HT-29 (cell line): ENCODE measurements at regions not wholly inside any gene's neighbourhood (a gene's known extent, or its start where the extent isn't known, plus 50 kb on each side); places are given as distances from the start of the nearest gene placed in this dataset.

Source experiments
- DNase-seq: peaks from one replicate; pipeline ENCODE4 v3.0.0-alpha.2; 2015; ENCODE audit warnings: low spot score

DNA sequence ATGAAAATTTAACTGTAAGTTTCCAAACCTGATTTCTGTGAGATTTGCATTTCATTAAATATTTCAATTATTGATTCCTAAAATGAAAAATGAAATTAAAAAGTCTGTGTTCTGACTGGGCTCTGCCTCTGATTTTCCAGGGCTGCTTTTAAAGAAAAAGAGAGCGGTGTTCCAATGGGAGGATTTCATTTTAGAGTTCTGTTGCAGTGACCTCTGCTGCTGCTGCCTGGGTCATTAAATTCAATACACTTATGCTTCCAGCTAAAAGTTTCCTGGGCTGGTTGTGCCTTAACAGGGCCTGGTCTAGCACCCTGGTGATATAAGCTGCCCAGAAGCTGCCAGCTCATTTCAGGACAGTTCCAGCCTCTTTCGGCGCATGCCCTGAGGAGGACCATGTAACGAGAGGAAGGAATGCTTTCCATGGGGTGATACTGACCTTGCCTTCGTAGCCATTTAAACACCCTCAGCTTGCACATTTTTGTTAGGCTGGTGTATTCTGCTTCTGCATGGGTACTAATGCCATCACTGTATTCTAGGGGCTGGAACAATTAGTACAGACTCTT, 93.3 kb downstream of the TMEM174 start:
- DNase-seq, result no peak

DNA sequence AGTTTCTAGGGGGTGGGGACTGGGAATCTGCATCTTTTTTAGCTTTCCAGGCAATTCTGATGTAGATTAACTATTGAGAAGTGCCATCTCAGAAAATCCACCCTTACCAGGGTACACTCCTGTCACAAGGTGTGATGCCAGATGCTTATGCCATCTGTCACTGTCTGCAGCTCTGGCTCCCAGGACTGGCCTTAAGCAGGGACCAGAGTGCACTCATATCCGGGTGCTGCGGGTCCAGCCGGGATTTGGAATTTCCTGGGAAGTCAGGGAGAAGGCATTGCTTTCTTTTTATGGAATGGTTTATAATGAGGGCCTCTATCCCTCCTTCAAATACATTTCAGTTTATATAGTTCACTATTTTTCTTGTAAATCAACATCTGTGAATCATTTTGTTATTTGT, 92.6 kb downstream of the TMEM174 start:
- no peak for DNase-seq

DNA sequence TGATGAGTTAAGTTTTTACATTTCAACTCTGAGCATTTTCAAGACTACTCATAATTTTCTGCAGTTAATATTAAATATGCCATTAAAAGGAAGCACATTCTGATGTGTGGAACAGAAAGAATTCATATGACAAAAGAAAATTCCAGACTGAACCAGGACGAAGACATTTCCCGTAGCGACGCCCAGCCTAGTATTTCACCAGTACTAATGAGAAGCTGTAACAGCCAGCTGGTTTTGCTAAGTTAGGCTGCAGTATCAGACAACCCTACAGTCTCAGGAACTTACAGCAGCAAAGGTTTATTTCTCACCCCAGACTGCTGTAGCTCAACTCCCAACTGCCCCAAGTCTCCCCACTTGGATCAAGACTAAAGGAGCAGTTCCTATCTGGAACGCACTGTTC, 91.6 kb downstream of the TMEM174 start:
- DNase-seq, result no peak

DNA sequence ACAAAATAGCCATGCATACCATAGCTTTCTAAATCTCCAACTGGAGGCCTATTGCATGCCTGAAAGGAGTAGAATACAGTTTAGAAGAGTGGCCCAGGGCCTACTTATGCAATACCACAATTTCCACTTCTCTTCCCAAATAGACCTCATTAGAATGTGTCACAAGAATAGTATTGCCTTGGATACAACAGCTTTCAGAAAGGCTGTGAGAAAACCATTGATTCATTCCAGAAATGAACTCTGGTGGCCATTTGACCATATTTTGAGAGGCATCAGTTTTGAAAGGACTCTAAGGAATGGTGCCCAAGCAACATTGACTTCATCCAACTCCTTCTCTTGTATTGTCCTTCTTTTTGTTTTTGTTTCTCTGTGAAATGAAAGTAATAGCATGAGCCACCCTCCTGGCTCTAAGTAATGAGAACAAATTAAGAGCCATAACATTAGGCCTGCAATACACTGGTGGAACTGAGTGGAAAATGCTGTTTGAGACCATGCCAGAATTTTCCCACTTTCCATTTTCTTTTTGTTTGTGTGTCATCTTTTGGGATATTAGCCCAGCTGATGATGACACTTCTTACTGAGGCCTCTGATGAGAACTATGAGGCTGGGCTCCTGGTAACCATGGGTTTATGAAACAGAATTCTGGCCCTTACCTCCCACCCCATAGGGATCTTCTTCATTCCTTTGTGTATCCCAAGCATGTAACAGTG, 90.2 kb downstream of the TMEM174 start:
- DNase-seq, result no peak

DNA sequence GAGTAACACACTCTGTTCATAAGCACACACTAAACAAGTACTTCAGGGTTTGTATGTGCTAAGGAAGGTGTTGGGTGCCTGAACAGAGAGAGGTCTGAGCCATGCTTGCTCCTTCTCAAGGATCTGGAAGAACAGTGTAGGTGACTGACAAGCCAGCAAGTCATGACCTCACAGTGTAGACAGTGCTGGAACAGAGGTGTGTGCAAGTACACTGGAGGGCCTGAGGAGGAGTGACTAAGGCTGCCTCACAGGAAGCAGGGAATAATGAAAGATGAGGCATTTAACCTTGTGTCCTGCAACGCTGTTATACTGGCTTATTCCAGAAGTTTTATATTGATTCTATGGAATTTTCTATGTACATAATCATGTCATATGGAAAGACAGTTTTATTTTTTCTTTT, 83.9 kb downstream of the TMEM174 start:
- DNase-seq, result no peak

DNA sequence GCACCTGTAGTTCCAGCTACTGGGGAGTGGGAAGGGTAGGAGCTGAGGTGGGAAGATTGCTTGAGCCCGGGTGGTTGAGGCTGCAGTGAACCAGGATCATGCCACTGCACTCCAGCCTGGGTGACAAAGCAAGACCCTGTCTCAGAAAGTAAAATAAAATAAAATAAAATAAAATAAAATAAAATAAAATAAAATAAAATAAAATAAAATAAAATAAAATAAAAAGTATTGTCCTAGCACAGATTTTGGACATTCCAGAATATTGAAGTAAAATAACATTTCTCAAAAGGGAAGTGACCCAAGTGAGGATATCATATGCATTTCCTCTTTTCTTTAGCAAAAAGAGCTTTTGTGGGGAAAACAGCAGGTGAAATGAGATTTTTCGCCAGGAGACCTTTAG, 83.5 kb downstream of the TMEM174 start:
- no peak for DNase-seq

DNA sequence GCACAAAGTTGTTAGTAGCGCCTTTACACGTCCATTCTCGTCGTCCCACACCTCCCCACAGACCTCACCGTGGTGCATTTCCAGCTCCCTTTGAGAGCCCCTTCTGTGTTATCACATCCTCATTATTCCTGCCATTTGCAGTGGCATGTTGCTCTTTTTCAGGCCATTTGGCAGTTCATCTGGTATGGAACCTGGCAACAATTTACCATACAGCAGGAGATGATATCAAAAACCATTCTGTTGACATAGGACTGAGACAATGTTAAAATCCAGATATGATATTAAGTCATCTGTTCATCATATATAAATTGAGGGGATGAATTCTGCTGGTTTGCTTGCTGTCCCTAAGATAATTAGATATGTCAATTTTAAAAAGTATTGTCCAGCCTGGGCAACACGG, 83.0 kb downstream of the TMEM174 start:
- DNase-seq, result no peak

DNA sequence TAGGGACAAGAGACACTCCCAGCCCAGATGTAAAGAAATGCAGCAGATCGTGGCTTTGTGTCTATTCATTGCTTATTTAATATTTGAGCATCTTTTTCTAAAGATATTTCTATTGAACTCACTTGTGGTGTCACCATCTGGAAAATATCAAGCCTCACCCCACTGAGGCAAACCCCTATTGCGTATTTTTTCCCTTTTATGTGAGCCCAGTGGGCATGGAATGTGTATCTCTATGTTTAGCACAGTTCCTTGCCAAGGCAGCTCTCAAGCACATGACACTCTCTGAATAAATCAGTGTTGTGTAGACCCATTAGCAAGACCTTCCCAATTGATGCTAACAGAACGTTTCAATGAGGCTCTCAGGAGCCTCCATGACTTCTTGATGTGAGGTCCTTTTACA, 81.6 kb downstream of the TMEM174 start:
- no peak for DNase-seq

DNA sequence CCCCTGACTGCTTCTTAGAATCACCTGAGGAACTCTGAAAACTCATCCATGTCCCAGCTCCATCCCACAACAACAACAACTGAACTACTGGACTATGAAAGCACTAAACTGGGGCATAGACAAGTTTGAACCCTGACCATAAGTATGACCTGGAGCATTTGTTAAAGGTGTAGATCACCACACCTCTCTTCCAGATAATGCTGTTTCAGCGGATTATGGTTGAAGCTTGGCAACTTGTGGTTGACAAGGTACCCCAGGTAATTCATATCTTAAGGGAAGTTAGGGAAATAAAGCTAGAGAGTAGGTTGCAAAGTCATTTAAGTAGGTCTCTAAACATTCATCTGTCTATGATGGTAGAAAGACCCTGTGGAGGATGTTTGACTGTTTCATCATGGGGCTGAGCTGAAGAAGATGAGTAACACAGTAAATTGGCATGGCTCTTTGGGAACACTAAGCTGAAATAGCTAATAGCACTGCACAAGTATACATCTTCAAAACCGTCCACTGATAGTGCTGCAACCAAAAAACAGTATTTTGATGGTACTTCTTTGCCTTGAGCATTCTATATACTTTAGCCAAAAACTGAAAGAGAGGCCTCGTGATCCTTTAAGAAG, 80.2 kb downstream of the TMEM174 start:
- no peak for DNase-seq

DNA sequence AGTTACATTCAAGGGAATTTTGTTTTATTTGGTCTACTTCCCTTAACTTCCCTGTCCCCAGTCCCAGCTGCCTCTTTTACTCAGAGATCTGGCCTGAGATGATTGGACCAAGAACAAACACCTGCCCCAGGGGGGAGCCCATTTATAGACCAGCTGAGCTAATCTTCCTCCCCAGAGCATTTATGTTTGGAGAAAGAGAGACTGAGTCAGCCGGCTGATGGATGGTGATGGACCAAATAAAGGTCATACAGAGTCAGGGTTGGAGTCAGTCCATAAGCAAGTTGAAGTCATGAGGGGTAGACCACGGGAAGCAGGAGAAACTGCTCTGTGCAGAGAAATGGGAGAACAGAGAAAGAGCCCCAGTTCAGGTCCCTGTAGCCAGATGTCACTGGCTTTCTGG, 77.7 kb downstream of the TMEM174 start:
- no peak for DNase-seq

DNA sequence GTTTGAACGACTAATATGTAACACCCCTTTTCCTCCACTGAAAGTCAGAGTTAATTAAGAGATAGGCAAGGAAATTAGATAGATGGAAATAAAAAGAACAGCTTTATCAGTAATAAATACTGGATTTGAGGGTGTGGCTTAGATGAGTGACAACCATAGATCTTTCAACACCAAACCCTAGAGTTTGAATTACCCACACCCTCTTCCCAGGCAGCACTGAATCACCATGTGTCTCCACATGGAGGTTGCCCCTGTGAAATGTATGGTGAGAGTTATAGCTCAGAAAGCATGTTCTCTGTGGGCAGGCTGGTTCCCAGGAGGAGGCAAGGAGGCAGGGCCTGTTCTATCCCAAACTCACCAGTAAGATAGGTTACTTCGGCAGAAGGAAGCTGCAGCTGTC, 69.7 kb downstream of the TMEM174 start:
- no peak for DNase-seq

DNA sequence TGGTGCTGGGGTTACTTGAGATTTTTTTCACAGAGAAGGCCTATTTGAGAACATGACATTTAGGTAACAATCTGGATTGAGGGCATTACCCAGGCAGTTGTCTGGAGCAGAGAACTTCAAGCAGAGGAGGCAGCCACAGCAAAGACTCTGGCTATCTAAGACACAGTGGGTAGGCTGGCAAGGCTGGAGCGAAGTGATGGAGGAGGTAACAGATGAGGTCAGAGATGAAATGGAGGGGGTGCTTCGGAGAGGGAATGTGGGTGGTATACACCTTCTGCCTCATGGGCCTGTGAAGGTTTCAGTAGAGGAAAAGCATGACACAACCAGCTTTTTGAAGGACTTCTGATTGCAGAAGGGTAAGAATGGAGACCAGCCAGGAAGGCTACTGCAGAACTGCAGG, 65.9 kb downstream of the TMEM174 start:
- no peak for DNase-seq

DNA sequence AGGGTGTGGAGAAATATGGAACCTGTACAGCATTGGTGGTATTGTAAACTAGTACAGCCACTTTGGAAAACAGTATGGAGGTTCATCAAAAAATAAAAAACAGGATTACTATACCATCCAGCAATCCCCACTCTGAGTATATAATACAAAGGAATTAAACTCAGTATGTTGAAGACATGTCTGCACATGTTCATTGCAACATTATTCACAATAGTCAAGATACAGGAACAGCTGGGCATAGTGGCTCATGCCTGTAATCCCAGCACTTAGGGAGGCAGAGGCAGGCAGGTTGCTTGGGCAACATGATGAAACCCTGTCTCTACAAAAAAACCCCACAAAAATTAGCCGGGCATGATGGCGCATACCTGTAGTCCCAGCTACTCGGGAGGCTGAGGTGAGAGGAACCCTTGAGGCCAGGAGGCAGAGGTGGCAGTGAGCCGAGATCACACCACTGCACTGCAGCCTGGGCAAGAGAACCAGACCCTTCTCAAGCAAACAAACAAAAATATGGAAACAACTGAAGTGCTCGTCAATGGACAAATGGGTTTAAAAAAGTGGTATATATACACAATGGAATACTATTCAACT, 63.6 kb downstream of the TMEM174 start:
- no peak for DNase-seq

DNA sequence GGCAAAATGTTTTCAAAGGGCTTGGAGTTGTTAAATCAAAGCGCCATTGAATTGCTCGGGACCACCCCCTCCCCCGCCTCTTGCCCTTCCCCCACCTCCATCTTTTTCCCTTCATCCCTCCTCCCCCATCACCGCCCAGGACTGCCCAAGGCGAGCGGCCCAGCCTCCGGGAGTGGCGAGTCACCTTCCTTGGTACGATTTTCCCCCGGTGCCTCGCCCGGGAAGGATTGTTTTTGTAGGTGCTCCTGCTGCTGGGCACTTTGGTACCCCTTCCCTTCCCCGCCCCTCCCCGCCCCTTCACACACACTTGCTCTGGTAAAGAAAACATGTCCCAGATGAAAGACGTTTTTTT, 61.2 kb downstream of the TMEM174 start:
- DNase-seq, result no peak

DNA sequence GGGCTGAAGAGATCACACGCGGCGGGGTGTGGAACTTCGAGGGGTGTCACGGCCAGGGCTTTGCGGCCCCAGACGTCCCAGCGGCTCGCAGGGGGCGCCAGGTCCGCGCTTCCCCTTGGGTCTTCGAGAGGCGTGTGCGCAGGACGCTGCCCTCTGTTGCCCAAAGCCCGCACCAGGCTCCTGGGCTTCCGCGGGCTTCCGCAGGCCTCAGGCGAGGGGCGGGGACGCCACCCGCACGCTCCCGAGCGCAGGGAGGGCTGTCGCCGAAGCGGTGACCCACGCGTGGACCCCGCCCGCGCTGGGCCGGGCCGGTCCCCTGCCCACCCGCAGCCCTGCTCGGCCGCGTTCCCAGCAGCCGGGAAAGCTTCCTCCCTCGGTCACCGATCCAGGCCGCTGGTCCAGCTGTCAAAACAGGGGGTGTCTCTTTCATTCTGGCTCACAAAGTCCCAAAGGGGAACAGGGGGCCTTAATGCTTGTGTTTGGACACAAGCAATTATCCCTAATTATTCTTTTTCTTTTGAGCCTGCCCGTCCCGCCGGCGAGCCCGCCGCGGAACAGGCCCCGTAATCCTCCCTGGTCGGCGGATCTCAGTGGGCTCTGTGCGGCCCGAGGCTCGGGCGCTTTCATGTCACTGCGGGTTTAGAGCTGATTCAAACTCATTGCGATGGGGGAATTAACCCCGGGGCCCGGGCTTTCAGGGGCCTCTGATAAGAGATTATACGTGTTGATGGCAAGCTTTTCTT, 60.6 kb downstream of the TMEM174 start:
- DNase-seq, result no peak

DNA sequence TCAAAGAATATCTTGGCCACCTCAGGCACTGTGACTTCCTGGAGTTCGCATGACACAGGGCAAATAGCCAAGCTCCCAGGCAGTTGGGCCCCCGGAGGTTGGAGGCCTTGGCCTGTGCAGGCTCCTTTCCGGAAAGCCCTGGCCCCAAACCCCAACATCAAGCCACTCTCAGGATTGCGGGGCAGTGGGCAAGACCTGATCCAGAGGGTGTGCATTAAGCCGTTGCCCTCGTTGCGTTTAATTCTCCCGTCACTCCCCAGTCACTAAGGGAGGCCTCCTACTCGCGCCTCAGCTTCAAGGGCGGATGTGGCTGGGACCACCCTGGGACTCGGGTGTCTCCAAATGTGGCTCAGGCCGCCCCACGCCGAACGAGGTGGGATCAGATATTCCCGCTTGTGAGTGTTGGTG, 60.1 kb downstream of the TMEM174 start:
- DNase-seq, result no peak

DNA sequence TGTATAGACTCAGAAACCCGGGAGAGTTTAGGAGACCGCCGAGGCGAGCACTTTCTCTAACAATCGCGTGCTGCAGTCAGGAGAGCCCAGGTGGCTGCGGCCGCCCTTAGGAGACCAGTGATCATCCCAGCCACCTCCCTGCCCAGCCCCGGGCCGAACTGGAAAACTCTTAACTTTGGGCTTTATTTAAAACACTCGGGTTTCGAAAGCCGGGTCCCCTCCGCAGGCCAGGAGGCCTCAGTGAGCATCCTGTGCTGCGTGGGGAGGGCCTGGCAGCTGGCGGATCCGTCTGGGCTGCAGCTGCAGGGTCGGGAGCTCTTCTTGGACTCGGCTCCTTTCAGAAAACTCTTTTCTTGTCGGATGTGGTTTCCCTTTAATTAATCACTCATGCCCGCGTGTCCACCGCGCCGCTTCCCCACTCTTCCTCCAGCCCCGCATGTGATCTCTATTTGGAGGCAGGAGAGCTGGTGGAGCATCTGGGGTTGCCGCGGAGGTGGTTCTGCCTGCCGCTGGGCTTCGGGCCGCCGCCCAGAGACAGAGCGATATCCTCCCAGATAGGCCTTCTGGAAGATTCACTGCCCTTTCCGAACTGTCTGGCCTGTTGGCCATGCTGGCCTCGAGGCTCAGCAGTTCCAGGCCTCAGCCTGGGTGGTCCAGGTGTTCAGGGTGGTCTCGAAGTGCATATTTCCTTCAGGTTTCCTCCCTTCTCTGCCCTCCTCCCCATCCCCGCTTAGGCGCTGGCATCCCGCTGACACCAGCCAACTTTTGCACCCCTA, 59.5 kb downstream of the TMEM174 start:
- no peak for DNase-seq

DNA sequence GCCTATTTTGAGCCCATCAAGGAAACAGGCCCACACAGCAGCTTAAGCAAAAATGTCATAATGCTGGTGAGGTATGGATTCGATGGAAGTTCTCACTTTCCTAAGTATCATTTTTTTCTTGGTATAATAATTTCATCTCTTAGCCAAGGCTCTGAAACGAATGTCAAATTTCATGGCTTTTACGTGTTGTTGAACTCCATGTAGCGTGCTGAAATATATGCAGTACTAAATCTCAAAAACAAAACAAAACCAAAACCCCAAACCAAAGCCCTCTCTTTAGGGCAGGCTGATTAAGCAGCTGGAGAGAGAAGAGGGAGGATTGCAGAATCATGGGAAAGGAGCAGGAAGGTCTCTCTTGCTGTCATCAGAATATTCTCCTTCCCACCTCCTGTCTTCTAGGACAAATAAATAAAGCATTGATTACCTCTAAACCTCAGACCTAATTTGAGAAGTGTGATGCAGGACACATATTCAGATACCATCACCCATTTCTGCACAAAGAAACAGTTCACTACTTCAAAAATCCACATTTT, 58.3 kb downstream of the TMEM174 start:
- DNase-seq, result no peak

DNA sequence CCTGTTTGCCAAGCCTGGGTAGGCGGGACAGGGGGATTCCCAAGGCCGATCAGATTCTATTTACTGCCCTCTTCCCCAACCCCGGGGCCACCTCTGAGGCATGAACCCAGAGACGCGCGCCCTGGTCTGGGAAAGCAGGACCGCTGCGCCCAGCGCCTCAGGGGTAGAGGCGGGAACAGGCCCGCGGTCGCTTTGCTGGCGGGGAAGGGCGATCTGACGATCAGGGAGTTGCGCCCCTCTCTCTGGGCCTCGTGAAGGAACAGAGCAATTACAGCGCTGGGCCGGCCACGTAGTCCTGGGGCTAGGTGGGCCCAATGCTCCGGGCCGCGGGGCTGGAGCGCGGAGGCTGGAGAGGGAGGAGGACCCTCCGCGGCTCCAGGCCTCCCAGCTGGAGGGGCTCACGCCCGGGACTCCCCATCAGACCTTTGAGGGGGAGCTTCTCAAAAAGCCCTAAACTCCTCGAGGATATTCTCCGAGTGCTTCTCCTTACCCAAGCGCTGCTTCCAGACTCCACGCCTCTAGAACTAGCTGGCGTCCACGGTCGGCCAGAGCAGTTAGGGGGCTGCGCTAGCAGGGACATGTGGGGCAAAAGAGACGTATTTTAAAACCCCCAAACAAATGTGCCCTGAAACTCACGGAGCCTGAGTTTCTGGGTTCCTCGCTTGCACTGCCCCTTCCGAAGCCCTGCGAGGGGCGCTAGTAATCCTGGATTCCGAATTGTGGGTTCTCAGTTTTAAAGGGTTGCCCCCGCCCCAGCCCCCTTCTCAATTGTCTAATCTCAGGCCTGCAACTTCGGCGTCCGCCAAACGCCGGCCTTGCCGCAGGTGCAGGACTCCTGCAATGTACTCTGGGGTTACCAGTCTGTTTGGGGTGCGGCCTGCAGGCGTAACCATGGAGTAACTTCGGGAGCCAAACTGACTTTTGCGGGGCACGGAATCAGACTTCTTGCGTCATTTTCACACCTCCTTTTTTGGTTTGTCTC, 57.6 kb downstream of the TMEM174 start:
- no peak for DNase-seq

DNA sequence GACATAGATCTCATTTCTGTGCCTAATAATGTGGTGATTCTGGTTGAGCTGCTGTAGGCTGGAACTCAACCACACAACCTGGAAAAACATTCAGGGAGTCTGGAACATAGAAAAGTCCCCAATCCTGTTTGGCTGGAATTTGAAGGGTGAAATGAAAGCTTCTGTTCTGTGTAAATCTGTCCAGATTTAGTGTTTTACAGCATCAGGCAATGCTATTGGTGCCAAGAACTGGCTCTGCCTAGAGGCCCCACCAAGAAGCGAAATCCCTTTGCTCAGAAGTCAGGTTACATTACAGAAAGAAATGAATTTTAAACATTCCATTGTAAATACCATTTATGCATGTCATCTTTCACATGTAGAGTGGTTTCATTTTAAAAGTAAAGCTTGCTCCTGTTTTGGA, 56.3 kb downstream of the TMEM174 start:
- no peak for DNase-seq
